GM12878 (cell line): ENCODE measurements at regions not wholly inside any gene's neighbourhood (a gene's known extent, or its start where the extent isn't known, plus 50 kb on each side); places are given as distances from the start of the nearest gene placed in this dataset.

Source experiments
- ATAC-seq: fragments of 200-7000 bp; cut with Tn5 transposase; 3 replicates; pipeline ENCODE4 v1.9.1; 2020; ENCODE audit warnings: mild to moderate bottlenecking, moderate library complexity
- BruUV-seq: library from RNA; stranded (reverse); fragments of 400-500 nt; replicated peaks from 2 replicates; lab custom pipeline; 2021; lab: Mats Ljungman, UMichigan
- CTCF ChIA-PET: fragments of 300-600 bp; sonication (Branson Sonifier 250); formaldehyde crosslinking; extraction: SDS; loops from one replicate; lab custom pipeline; 2021; ENCODE audit warnings: inconsistent platforms; lab: Yijun Ruan, JAX
- POLR2A ChIA-PET: fragments of 350-600 bp; formaldehyde crosslinking; extraction: SDS; loops from one replicate; lab custom pipeline; 2021; ENCODE audit warnings: inconsistent platforms; lab: Charles Lee
- RAD21 ChIA-PET: fragments of 300-600 bp; sonication (Branson Sonifier 250); formaldehyde crosslinking; loops from one replicate; lab custom pipeline; 2023; ENCODE audit warnings: antibody characterized with exemption; ENCODE audit not compliant: unreplicated experiment; lab: Charles Lee
- SMC1A ChIA-PET: fragments of 300-600 bp; sonication (Branson Sonifier 250); formaldehyde crosslinking; loops from one replicate; lab custom pipeline; 2023; ENCODE audit not compliant: unreplicated experiment, uncharacterized antibody; lab: Charles Lee
- DNase-seq: peaks from one replicate; pipeline ENCODE4 v3.0.0-alpha.2; 2011; ENCODE audit warnings: low read depth, low spot score
- FAIRE-seq: peaks from 3 replicates; lab custom pipeline; 2011; peaks lifted over from hg19 to GRCh38; lab: Jason Lieb, UNC
- H2AFZ ChIP-seq: 2 replicates; pipeline ENCODE4 v1.6.0; 2011; ENCODE audit warnings: low read depth, low read length, control low read depth; ENCODE audit not compliant: control insufficient read depth
- H3K27ac ChIP-seq: 2 replicates; pipeline ENCODE4 v1.5.1; 2011; ENCODE audit warnings: control low read depth; ENCODE audit not compliant: control insufficient read depth, insufficient read depth
- H3K27me3 ChIP-seq, 2 experiments: replicated peaks in 1 of 2; 2 replicates each; pipeline versions ENCODE4 v1.6.0 to v1.6.1; 2011; ENCODE audit warnings: low read length in 1 of 2; ENCODE audit not compliant: control insufficient read depth in 2 of 2, insufficient read depth in 2 of 2
- H3K36me3 ChIP-seq, 2 experiments: 2 replicates each; pipeline ENCODE4 v1.5.1; 2011; ENCODE audit warnings: low read length in 1 of 2; ENCODE audit not compliant: control insufficient read depth in 2 of 2, insufficient read depth in 2 of 2
- H3K4me1 ChIP-seq: 2 replicates; pipeline ENCODE4 v1.6.1; 2011; ENCODE audit warnings: mild to moderate bottlenecking, low read length, moderate library complexity, mixed read lengths; ENCODE audit not compliant: control insufficient read depth, insufficient read depth
- H3K4me2 ChIP-seq: 2 replicates; pipeline ENCODE4 v1.6.0; 2011; ENCODE audit warnings: control low read depth; ENCODE audit not compliant: control insufficient read depth, insufficient read depth
- H3K4me3 ChIP-seq: fragments of 200-600 bp; sonication (generic); 2 replicates; pipeline ENCODE4 v1.5.1; 2016
- H3K79me2 ChIP-seq: 2 replicates; pipeline ENCODE4 v1.6.0; 2011; ENCODE audit warnings: low read length; ENCODE audit not compliant: control insufficient read depth, insufficient read depth
- H3K9ac ChIP-seq: 2 replicates; pipeline ENCODE4 v1.8.0; 2011; ENCODE audit warnings: low read length, control low read depth, mixed read lengths; ENCODE audit not compliant: control insufficient read depth, insufficient read depth
- H3K9me3 ChIP-seq: replicated peaks from 3 replicates; pipeline ENCODE4 v1.5.1; 2011; ENCODE audit warnings: mild to moderate bottlenecking, low read length; ENCODE audit not compliant: control insufficient read depth, insufficient read depth
- H4K20me1 ChIP-seq: 2 replicates; pipeline ENCODE4 v1.6.0; 2011; ENCODE audit not compliant: control insufficient read depth, insufficient read depth
- BACH1 ChIP-seq: fragments of 450-650 bp; IDR thresholded peaks from 2 replicates; pipeline ENCODE4 v1.6.1; 2017; ENCODE audit warnings: mild to moderate bottlenecking, borderline replicate concordance
- FOS ChIP-seq: IDR thresholded peaks from 3 replicates; pipeline ENCODE4 v1.6.1; 2011; ENCODE audit warnings: borderline replicate concordance; ENCODE audit not compliant: insufficient read length; ENCODE audit errors: extremely low read depth
- MYB ChIP-seq: fragments of 150-350 bp; IDR thresholded peaks from 2 replicates; pipeline ENCODE4 v1.6.1; 2014; ENCODE audit warnings: mild to moderate bottlenecking, low read depth, low read length, borderline replicate concordance
- MYC ChIP-seq: IDR thresholded peaks from 2 replicates; pipeline ENCODE4 v1.6.1; 2011; ENCODE audit warnings: mild to moderate bottlenecking, low read length, moderate library complexity, inconsistent platforms; ENCODE audit not compliant: insufficient read depth, insufficient replicate concordance, insufficient read length, severe bottlenecking
- NFYB ChIP-seq: IDR thresholded peaks from 2 replicates; pipeline ENCODE4 v1.6.1; 2011; ENCODE audit warnings: low read depth, mild to moderate bottlenecking, low read length, improper control_type of control experiment, moderate library complexity; ENCODE audit not compliant: insufficient read depth
- PML ChIP-seq: IDR thresholded peaks from 2 replicates; pipeline ENCODE4 v1.6.1; 2012; ENCODE audit warnings: low read length, inconsistent platforms
- RFX5 ChIP-seq: IDR thresholded peaks from 2 replicates; pipeline ENCODE4 v1.6.1; 2011; ENCODE audit warnings: low read depth, low read length, improper control_type of control experiment
- SIN3A ChIP-seq: IDR thresholded peaks from 2 replicates; pipeline ENCODE4 v1.6.1; 2012; ENCODE audit warnings: low read depth, low read length, improper control_type of control experiment
- SIX5 ChIP-seq: IDR thresholded peaks from 2 replicates; pipeline ENCODE4 v1.6.1; 2011; ENCODE audit warnings: mild to moderate bottlenecking, low read depth, low read length, moderate library complexity; ENCODE audit not compliant: severe bottlenecking
- SMAD1 ChIP-seq: fragments of 450-650 bp; IDR thresholded peaks from 2 replicates; pipeline ENCODE4 v1.6.1; 2018; ENCODE audit warnings: mild to moderate bottlenecking, low read depth; ENCODE audit not compliant: partially characterized antibody
- TCF3 ChIP-seq: IDR thresholded peaks from 2 replicates; pipeline ENCODE4 v1.6.1; 2012; ENCODE audit warnings: low read depth, mild to moderate bottlenecking, low read length, borderline replicate concordance; ENCODE audit not compliant: insufficient read depth
- WGBS: methylation state at CpG from one replicate; pipeline ENCODE4 v1.1.6; 2016; ENCODE audit warnings: low lambda C conversion rate; ENCODE audit not compliant: insufficient replicate concordance, insufficient coverage; ENCODE audit errors: missing lambda C conversion rate; 5-methylcytosine and 5-hydroxymethylcytosine counted together
- in situ Hi-C: fragments of 300-500 bp; cut with MboI; formaldehyde crosslinking; loops from 9 replicates; pipeline ENCODE4 v1.14.3; 2018; ENCODE audit warnings: mixed read lengths
- intact Hi-C: fragments of 100-400 bp; cut with micrococcal nuclease; formaldehyde crosslinking; loops from one replicate; pipeline ENCODE4 v1.14.2; 2022; ENCODE audit not compliant: unreplicated experiment
- TF ChIP-seq, protein P1 (sequence below), 3 experiments: IDR thresholded peaks in 2 of 3; conservative IDR thresholded peaks in 1 of 3; 2 replicates each; pipeline ENCODE4 v1.5.1; 2011; ENCODE audit warnings: low read depth in 3 of 3, low read length in 3 of 3, mild to moderate bottlenecking in 3 of 3, control low read depth in 2 of 3, moderate library complexity in 2 of 3, inconsistent platforms in 1 of 3, mixed read lengths in 1 of 3; ENCODE audit not compliant: control insufficient read depth in 2 of 3, insufficient read depth in 1 of 3; ENCODE audit errors: extremely low read depth in 1 of 3
- TF ChIP-seq, protein P2 (sequence below): fragments of 450-650 bp; IDR thresholded peaks from 2 replicates; pipeline ENCODE4 v1.6.1; 2016; ENCODE audit warnings: mild to moderate bottlenecking

DNA sequence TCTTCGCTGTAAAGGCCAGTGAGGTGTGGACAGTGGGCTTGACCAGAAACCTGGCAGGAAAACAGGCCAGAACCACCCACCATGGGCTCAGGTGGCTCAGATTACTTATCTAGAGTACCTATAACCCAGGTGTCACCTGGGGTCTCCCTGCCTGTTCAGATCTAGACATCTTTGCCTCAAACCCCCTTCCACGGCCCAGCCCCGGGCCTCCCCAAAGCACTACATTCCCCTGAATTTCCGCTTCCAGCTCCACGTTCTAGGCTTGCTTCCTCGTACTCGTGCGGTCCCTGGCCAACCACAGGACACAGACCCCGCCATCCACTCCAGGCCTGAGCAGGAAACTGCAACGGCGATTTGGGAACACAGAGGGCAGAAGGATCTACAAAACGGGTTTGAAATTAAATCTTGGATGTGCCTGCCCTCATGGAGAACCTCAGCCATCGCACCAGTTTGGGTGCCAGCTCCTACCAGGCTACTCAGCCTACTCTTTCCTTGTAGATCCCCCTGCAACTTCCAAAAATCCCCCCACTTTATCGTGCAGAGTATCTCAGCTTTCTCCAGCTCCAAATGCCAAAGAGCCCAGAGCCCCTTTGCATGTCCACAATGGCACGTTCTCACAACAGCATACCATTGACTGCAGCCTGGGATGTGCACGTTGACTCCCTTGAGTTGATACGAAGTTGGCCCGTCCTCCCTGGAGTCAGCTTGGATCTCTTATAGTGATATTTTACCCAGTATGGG is 62.7 kb upstream of the CACUL1 start:
- no TSS peak for BruUV-seq

More for the DNA sequence above, 62.7 kb upstream of the CACUL1 start:
- no peak for TF ChIP-seq TCF3
- TF ChIP-seq, protein P1, sequence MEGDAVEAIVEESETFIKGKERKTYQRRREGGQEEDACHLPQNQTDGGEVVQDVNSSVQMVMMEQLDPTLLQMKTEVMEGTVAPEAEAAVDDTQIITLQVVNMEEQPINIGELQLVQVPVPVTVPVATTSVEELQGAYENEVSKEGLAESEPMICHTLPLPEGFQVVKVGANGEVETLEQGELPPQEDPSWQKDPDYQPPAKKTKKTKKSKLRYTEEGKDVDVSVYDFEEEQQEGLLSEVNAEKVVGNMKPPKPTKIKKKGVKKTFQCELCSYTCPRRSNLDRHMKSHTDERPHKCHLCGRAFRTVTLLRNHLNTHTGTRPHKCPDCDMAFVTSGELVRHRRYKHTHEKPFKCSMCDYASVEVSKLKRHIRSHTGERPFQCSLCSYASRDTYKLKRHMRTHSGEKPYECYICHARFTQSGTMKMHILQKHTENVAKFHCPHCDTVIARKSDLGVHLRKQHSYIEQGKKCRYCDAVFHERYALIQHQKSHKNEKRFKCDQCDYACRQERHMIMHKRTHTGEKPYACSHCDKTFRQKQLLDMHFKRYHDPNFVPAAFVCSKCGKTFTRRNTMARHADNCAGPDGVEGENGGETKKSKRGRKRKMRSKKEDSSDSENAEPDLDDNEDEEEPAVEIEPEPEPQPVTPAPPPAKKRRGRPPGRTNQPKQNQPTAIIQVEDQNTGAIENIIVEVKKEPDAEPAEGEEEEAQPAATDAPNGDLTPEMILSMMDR (IDR thresholded peaks at IDR 0.05 in 2 of 3, conservative IDR thresholded peaks at IDR 0.05 in 1 of 3; ENCODE audit: control insufficient read depth in 2 of 3, extremely low read depth in 1 of 3, insufficient read depth in 1 of 3, low read depth in 3 of 3, low read length in 3 of 3): no peak
- no peak for TF ChIP-seq FOS
- no peak for TF ChIP-seq PML
- no peak for TF ChIP-seq MYB
- TF ChIP-seq RFX5: no peak
- TF ChIP-seq BACH1: no peak
- no peak for TF ChIP-seq MYC
- TF ChIP-seq SIX5: no peak
- TF ChIP-seq NFYB: no peak
- TF ChIP-seq, protein P2, sequence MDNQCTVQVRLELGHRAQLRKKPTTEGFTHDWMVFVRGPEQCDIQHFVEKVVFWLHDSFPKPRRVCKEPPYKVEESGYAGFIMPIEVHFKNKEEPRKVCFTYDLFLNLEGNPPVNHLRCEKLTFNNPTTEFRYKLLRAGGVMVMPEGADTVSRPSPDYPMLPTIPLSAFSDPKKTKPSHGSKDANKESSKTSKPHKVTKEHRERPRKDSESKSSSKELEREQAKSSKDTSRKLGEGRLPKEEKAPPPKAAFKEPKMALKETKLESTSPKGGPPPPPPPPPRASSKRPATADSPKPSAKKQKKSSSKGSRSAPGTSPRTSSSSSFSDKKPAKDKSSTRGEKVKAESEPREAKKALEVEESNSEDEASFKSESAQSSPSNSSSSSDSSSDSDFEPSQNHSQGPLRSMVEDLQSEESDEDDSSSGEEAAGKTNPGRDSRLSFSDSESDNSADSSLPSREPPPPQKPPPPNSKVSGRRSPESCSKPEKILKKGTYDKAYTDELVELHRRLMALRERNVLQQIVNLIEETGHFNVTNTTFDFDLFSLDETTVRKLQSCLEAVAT: no peak
- no peak for TF ChIP-seq SIN3A
- TF ChIP-seq SMAD1: no peak
- ChIA-PET POLR2A (no interaction called here), CTCF (interaction anchor here (0.9 to 1.7 kb wide), 2 partner anchors 25 to 26 kb away, joined by 3 to 4 read pairs; no protein-coding TSS in a partner anchor), RAD21 (no interaction called here), SMC1A (no interaction called here)
- H3K4me1 ChIP-seq: no peaks in the 10 kb centered on the region
- no peaks in the 10 kb centered on the region for H3K9me3 ChIP-seq
- intact Hi-C loops (no loop called here), in situ Hi-C loops (no loop called here)
- H3K4me3 ChIP-seq: no peak overlapping the region
- ATAC-seq: no peak
- no peak overlapping the region for H2AFZ ChIP-seq
- H3K9ac ChIP-seq: no peak overlapping the region
- no peak overlapping the region for H3K4me2 ChIP-seq
- 0 out of 4 replicates have a peak, but pooled peaks cover 0 to 1% of the 10 kb centered on the region in 2 experiments for H3K27me3 ChIP-seq
- no peaks in the 10 kb centered on the region for H3K79me2 ChIP-seq
- DNase-seq: no peak
- no peaks in the 10 kb centered on the region for H3K36me3 ChIP-seq
- H4K20me1 ChIP-seq: no peaks in the 10 kb centered on the region
- WGBS: 40% methylated on average over 18 of the region's 18 CpGs
- FAIRE-seq: no peak
- H3K27ac ChIP-seq: no peak overlapping the region
